Esophagus muscularis mucosa (tissue), 4 donors: ENCODE measurements at regions not wholly inside any gene's neighbourhood (a gene's known extent, or its start where the extent isn't known, plus 50 kb on each side); places are given as distances from the start of the nearest gene placed in this dataset.

Source experiments
- DNase-seq: peaks from one replicate; pipeline ENCODE4 v3.0.0-alpha.2; 2017; ENCODE audit errors: extremely low spot score
- H3K27ac ChIP-seq, 4 donors: fragments of 200-600 bp; sonication (generic); replicated peaks in 1 of 4; 1 replicate in 3 of 4; 2 replicates in 1 of 4; pipeline ENCODE4 v1.5.1; 2016 to 2019; ENCODE audit warnings: mild to moderate bottlenecking in 1 of 4
- H3K27me3 ChIP-seq, 4 donors: fragments of 200-600 bp; sonication (generic); one replicate each; pipeline versions ENCODE4 v1.5.1 to v1.6.0; 2016 to 2019
- H3K36me3 ChIP-seq, 4 donors: fragments of 200-600 bp; sonication (generic); one replicate each; pipeline ENCODE4 v1.5.1; 2016 to 2019
- H3K4me1 ChIP-seq, 4 donors: fragments of 200-600 bp; sonication (generic); one replicate each; pipeline ENCODE4 v1.5.1; 2016 to 2019
- H3K4me3 ChIP-seq, 4 donors: fragments of 200-600 bp; sonication (generic); 1 replicate in 2 of 4; 2 replicates in 2 of 4; pipeline ENCODE4 v1.5.1; 2016 to 2019; ENCODE audit warnings: mild to moderate bottlenecking in 4 of 4, moderate library complexity in 1 of 4
- H3K9me3 ChIP-seq, 4 donors: fragments of 200-600 bp; sonication (generic); 1 replicate in 3 of 4; 2 replicates in 1 of 4; pipeline ENCODE4 v1.5.1; 2016 to 2019
- CTCF ChIP-seq, 3 experiments: fragments of 200-600 bp in 2 of 3; fragments of 450-650 bp in 1 of 3; sonication (generic) in 2 of 3; IDR thresholded peaks; one replicate each; pipeline ENCODE4 v1.5.1; 2017 to 2019; ENCODE audit warnings: antibody characterized with exemption in 3 of 3, mild to moderate bottlenecking in 2 of 3, moderate library complexity in 1 of 3
- EP300 ChIP-seq: sonication (generic); formaldehyde crosslinking; IDR thresholded peaks from one replicate; pipeline ENCODE4 v1.6.1; 2017; ENCODE audit warnings: antibody characterized with exemption
- POLR2A ChIP-seq: fragments of 450-650 bp; IDR thresholded peaks from one replicate; pipeline ENCODE4 v1.6.1; 2017; ENCODE audit warnings: antibody characterized with exemption, moderate library complexity, mild to moderate bottlenecking, low read depth
- POLR2AphosphoS5 ChIP-seq, 2 donors: sonication (generic); formaldehyde crosslinking; IDR thresholded peaks; one replicate each; pipeline ENCODE4 v1.6.1; 2017; ENCODE audit warnings: antibody characterized with exemption in 2 of 2
- WGBS: methylation state at CpG from one replicate; pipeline ENCODE4 v1.1.5; 2018; 5-methylcytosine and 5-hydroxymethylcytosine counted together
- intact Hi-C: fragments of 100-400 bp; cut with DNase I; formaldehyde crosslinking; loops from one replicate; pipeline ENCODE4 v1.15.1; 2023

GRCh38 chr7:46607176-46607575 lies 686.1 kb upstream of the IGFBP3 start:
- WGBS = 83% methylated on average over 4 of the region's 4 CpGs
- intact Hi-C loops = loop anchor here (5.0 to 10.0 kb wide), 2 partner anchors 150 to 478 kb away; no protein-coding TSS in a partner anchor

GRCh38 chr7:46606761-46607160 lies 685.7 kb upstream of the IGFBP3 start:
- Histone ChIP-seq H3K4me3 (no peak overlapping the region), H3K27ac (no peak overlapping the region), H3K9me3 (no peaks in the 10 kb centered on the region), H3K4me1 (peaks cover 41 to 72% (median 47%) of the 10 kb centered on the region in 4 donors), H3K27me3 (no peaks in the 10 kb centered on the region), H3K36me3 (no peaks in the 10 kb centered on the region)
- 86% methylated on average over 3 of the region's 3 CpGs for WGBS
- TF ChIP-seq EP300 (no peak), POLR2AphosphoS5 (IDR thresholded peaks at IDR 0.05) (no peak), CTCF (IDR thresholded peaks at IDR 0.05) (no peak), POLR2A (no peak)
- intact Hi-C loops = loop anchor here (5.0 to 10.0 kb wide), 2 partner anchors 151 to 478 kb away; no protein-coding TSS in a partner anchor
- DNase-seq = no peak

More at GRCh38 chr7:46607176-46607575, 686.1 kb upstream of the IGFBP3 start:
- TF ChIP-seq EP300 (no peak), POLR2AphosphoS5 (IDR thresholded peaks at IDR 0.05) (no peak), POLR2A (no peak), CTCF (IDR thresholded peaks at IDR 0.05) (no peak)
- H3K36me3 ChIP-seq = no peaks in the 10 kb centered on the region
- no peaks in the 10 kb centered on the region for H3K9me3 ChIP-seq
- H3K27ac ChIP-seq = no peak overlapping the region
- peaks cover 40 to 70% (median 43%) of the 10 kb centered on the region in 4 donors for H3K4me1 ChIP-seq
- H3K27me3 ChIP-seq = no peaks in the 10 kb centered on the region
- H3K4me3 ChIP-seq = no peak overlapping the region
- no peak for DNase-seq

- TF ChIP-seq CTCF (IDR thresholded peaks at IDR 0.05) (no peak), EP300 (no peak), POLR2A (no peak), POLR2AphosphoS5 (IDR thresholded peaks at IDR 0.05) (no peak)
- Histone ChIP-seq H3K9me3 (no peaks in the 10 kb centered on the region), H3K27me3 (no peaks in the 10 kb centered on the region), H3K4me3 (peak overlapping the region in 1 of 4 donors; percentile 19), H3K27ac (peak overlapping the region; percentile 82 to 85 (median 84)), H3K36me3 (no peaks in the 10 kb centered on the region), H3K4me1 (peaks cover 31 to 59% (median 40%) of the 10 kb centered on the region in 4 donors)
- 19% methylated on average over 3 of the region's 3 CpGs for WGBS
- DNase-seq = no peak
- intact Hi-C loops = loop anchor here (10.0 kb wide), 1 partner anchor 481 kb away; no protein-coding TSS in a partner anchor
These were observed 683.2 kb upstream of the IGFBP3 start for GRCh38 chr7:46604241-46604661.

GRCh38 chr7:46603780-46604179 lies 682.7 kb upstream of the IGFBP3 start:
- intact Hi-C loops = loop anchor here (10.0 kb wide), 1 partner anchor 481 kb away; no protein-coding TSS in a partner anchor
- H3K27ac ChIP-seq = peak overlapping the region; percentile 82 to 85 (median 84)
- no peaks in the 10 kb centered on the region for H3K36me3 ChIP-seq
- 49% methylated on average over 11 of the region's 11 CpGs for WGBS
- peak; percentile 98 for DNase-seq
- no peak for TF ChIP-seq CTCF (IDR thresholded peaks at IDR 0.05)
- TF ChIP-seq EP300 = peak; percentile 97
- TF ChIP-seq POLR2AphosphoS5 (IDR thresholded peaks at IDR 0.05) = peak; percentile 94 to 96
- no peak for TF ChIP-seq POLR2A
- H3K4me3 ChIP-seq = peak overlapping the region in 1 of 4 donors; percentile 19
- H3K27me3 ChIP-seq = no peaks in the 10 kb centered on the region
- no peaks in the 10 kb centered on the region for H3K9me3 ChIP-seq
- H3K4me1 ChIP-seq = peaks cover 31 to 59% (median 40%) of the 10 kb centered on the region in 4 donors
